OCI-LY3 (cell line): ENCODE measurements at regions not wholly inside any gene's neighbourhood (a gene's known extent, or its start where the extent isn't known, plus 50 kb on each side); places are given as distances from the start of the nearest gene placed in this dataset.

Source experiments
- H2AFZ ChIP-seq: fragments of 200-600, 300-600 bp; shearing (Covaris generic); 2 replicates; pipeline ENCODE4 v1.6.0; 2014; ENCODE audit warnings: antibody characterized with exemption, low read depth, low read length
- H3K27ac ChIP-seq: fragments of 200-600, 300-600 bp; sonication (generic); 2 replicates; pipeline ENCODE4 v1.5.1; 2014; ENCODE audit warnings: mild to moderate bottlenecking, low read length, moderate library complexity, mixed read lengths
- H3K27me3 ChIP-seq: fragments of 200-600, 300-600 bp; sonication (generic); 2 replicates; pipeline ENCODE4 v1.6.1; 2014; ENCODE audit warnings: low read depth, low read length, mixed read lengths
- H3K36me3 ChIP-seq: fragments of 200-600, 300-600 bp; sonication (generic); replicated peaks from 2 replicates; pipeline ENCODE3; 2014; ENCODE audit warnings: low read depth, low read length, mixed read lengths
- H3K4me1 ChIP-seq: fragments of 300-600, 200-600 bp; sonication (generic); 2 replicates; pipeline ENCODE4 v1.6.1; 2014; ENCODE audit warnings: low read length, mixed read lengths
- H3K4me2 ChIP-seq: fragments of 200-600, 300-600 bp; sonication (generic); 2 replicates; pipeline ENCODE4 v1.6.1; 2014; ENCODE audit warnings: low read length, mixed read lengths
- H3K4me3 ChIP-seq: fragments of 300-600, 200-600 bp; sonication (generic); 2 replicates; pipeline ENCODE4 v1.5.1; 2014; ENCODE audit warnings: antibody characterized with exemption, mild to moderate bottlenecking, low read length, moderate library complexity
- H3K79me2 ChIP-seq: fragments of 300-600, 200-600 bp; shearing (Covaris generic); 2 replicates; pipeline ENCODE4 v1.6.1; 2014; ENCODE audit warnings: mild to moderate bottlenecking, low read length, mixed read lengths
- H3K9ac ChIP-seq: fragments of 300-600, 200-600 bp; shearing (Covaris generic); 2 replicates; pipeline ENCODE4 v1.6.0; 2014; ENCODE audit warnings: mild to moderate bottlenecking, low read length, moderate library complexity
- H3K9me3 ChIP-seq: fragments of 200-600, 300-600 bp; shearing (Covaris generic); 2 replicates; pipeline ENCODE4 v1.6.1; 2014; ENCODE audit warnings: low read length, mixed read lengths; ENCODE audit not compliant: insufficient read depth
- H4K20me1 ChIP-seq: fragments of 200-600, 300-600 bp; sonication (generic); 2 replicates; pipeline ENCODE4 v1.6.1; 2016; ENCODE audit warnings: low read length, mixed read lengths; ENCODE audit not compliant: insufficient read depth
- CTCF ChIP-seq: fragments of 200-600, 300-600 bp; sonication (generic); IDR thresholded peaks from 2 replicates; pipeline ENCODE4 v1.5.1; 2014; ENCODE audit warnings: antibody characterized with exemption, low read length, low read depth
- EZH2phosphoT487 ChIP-seq: fragments of 200-600 bp; shearing (Covaris generic); IDR thresholded peaks from 2 replicates; pipeline ENCODE4 v1.6.1; 2018; ENCODE audit warnings: antibody characterized with exemption, mixed run types, low read depth

GRCh38 chr16:8489580-8489979 is 100.7 kb downstream of the TMEM114 start:
- Histone ChIP-seq H3K4me1 (no peaks in the 10 kb centered on the region), H3K27ac (no peak overlapping the region), H3K9ac (no peak overlapping the region), H3K27me3 (no peaks in the 10 kb centered on the region; the same call in 1 of the 2 replicates), H4K20me1 (no peaks in the 10 kb centered on the region), H3K36me3 (no peaks in the 10 kb centered on the region), H2AFZ (no peak overlapping the region), H3K4me3 (no peak overlapping the region), H3K9me3 (no peaks in the 10 kb centered on the region), H3K4me2 (no peak overlapping the region), H3K79me2 (no peaks in the 10 kb centered on the region)
- TF ChIP-seq CTCF: no peak
- no peak for TF ChIP-seq EZH2phosphoT487

GRCh38 chr16:8486985-8487384 is 103.3 kb downstream of the TMEM114 start:
- H3K4me3 ChIP-seq: no peak overlapping the region
- no peak overlapping the region for H3K27ac ChIP-seq
- no peaks in the 10 kb centered on the region for H3K27me3 ChIP-seq
- H3K36me3 ChIP-seq: no peaks in the 10 kb centered on the region
- no peaks in the 10 kb centered on the region for H4K20me1 ChIP-seq
- no peaks in the 10 kb centered on the region for H3K4me1 ChIP-seq
- no peak for TF ChIP-seq EZH2phosphoT487
- TF ChIP-seq CTCF: no peak
- no peak overlapping the region for H3K9ac ChIP-seq
- no peaks in the 10 kb centered on the region for H3K79me2 ChIP-seq
- H3K9me3 ChIP-seq: no peaks in the 10 kb centered on the region
- H3K4me2 ChIP-seq: no peak overlapping the region
- H2AFZ ChIP-seq: no peak overlapping the region

GRCh38 chr16:8483396-8483795 is 106.9 kb downstream of the TMEM114 start:
- no peaks in the 10 kb centered on the region for H3K36me3 ChIP-seq
- no peaks in the 10 kb centered on the region for H3K4me1 ChIP-seq
- no peaks in the 10 kb centered on the region for H3K9me3 ChIP-seq
- no peaks in the 10 kb centered on the region for H3K27me3 ChIP-seq
- no peak overlapping the region for H3K4me2 ChIP-seq
- H3K79me2 ChIP-seq: no peaks in the 10 kb centered on the region
- H4K20me1 ChIP-seq: no peaks in the 10 kb centered on the region
- H2AFZ ChIP-seq: no peak overlapping the region
- H3K27ac ChIP-seq: no peak overlapping the region
- no peak overlapping the region for H3K4me3 ChIP-seq
- no peak overlapping the region for H3K9ac ChIP-seq
- no peak for TF ChIP-seq EZH2phosphoT487
- no peak for TF ChIP-seq CTCF

GRCh38 chr16:8481810-8482209 is 108.5 kb downstream of the TMEM114 start:
- no peak overlapping the region for H3K9ac ChIP-seq
- no peaks in the 10 kb centered on the region for H3K36me3 ChIP-seq
- no peak overlapping the region for H2AFZ ChIP-seq
- H3K27me3 ChIP-seq: no peaks in the 10 kb centered on the region
- H4K20me1 ChIP-seq: no peaks in the 10 kb centered on the region
- no peaks in the 10 kb centered on the region for H3K4me1 ChIP-seq
- TF ChIP-seq CTCF (no peak), EZH2phosphoT487 (no peak)
- H3K4me3 ChIP-seq: no peak overlapping the region
- H3K9me3 ChIP-seq: no peaks in the 10 kb centered on the region
- no peak overlapping the region for H3K4me2 ChIP-seq
- no peak overlapping the region for H3K27ac ChIP-seq
- no peaks in the 10 kb centered on the region for H3K79me2 ChIP-seq
